ENCODE measurements at regions not wholly inside any gene's neighbourhood (a gene's known extent, or its start where the extent isn't known, plus 50 kb on each side); places are given as distances from the start of the nearest gene placed in this dataset.

- TF ChIP-seq, protein P1, sequence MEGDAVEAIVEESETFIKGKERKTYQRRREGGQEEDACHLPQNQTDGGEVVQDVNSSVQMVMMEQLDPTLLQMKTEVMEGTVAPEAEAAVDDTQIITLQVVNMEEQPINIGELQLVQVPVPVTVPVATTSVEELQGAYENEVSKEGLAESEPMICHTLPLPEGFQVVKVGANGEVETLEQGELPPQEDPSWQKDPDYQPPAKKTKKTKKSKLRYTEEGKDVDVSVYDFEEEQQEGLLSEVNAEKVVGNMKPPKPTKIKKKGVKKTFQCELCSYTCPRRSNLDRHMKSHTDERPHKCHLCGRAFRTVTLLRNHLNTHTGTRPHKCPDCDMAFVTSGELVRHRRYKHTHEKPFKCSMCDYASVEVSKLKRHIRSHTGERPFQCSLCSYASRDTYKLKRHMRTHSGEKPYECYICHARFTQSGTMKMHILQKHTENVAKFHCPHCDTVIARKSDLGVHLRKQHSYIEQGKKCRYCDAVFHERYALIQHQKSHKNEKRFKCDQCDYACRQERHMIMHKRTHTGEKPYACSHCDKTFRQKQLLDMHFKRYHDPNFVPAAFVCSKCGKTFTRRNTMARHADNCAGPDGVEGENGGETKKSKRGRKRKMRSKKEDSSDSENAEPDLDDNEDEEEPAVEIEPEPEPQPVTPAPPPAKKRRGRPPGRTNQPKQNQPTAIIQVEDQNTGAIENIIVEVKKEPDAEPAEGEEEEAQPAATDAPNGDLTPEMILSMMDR (IDR thresholded peaks at IDR 0.05) = no peak
- TF ChIP-seq POLR2A (IDR thresholded peaks at IDR 0.05) = no peak
Observed at GRCh38 chr9:30301271-30301963, 2083.0 kb upstream of the ACO1 start.
